ENCODE measurements at regions not wholly inside any gene's neighbourhood (a gene's known extent, or its start where the extent isn't known, plus 50 kb on each side); places are given as distances from the start of the nearest gene placed in this dataset.
"Not testable (repeated sequence)": the region's sequence is repeated elsewhere in the genome, so short reads cannot be mapped to it uniquely, and the experiment has no call there.

DNA sequence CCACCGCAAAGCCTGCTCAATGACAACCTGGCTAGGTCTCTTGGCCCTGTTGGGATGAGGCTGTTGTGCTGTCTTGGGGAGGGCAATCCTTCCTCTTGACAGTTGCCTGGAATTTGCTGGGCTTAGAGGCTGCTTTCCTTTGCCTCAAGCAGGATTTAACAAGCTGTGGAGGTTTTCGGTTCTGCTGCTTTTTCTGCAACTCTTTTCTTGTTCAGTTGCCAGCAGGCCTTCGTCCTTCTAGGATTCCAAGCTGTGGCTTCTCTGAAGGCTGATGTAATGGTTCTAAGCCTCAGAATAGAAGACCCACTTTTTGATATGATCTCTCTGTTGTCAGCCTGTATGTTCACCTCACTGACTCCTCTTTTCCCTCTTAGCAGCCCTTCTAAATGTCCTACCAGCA, 149.5 kb upstream of the HS3ST4 start:
- FAIRE-seq (no peak), DNase-seq (ENCODE audit: low read depth, low spot score) (no peak)
- no peaks in the 10 kb centered on the region for H3K9me3 ChIP-seq (ENCODE audit: control insufficient read depth, low read depth, low read length)
- dilution Hi-C loops (cut with MboI; ENCODE audit: extremely low pct_ligation_motif_present, low sequenced_read_pairs) = no loop called here
- no peak overlapping the region for H3K4me2 ChIP-seq (ENCODE audit: control insufficient read depth, extremely low read depth, insufficient read depth, low read depth, low read length)
- H3K4me3 ChIP-seq (ENCODE audit: control insufficient read depth in 2 of 3, extremely low read depth in 1 of 3, insufficient read depth in 2 of 3, low read depth in 1 of 3, low read length in 3 of 3) = no peak overlapping the region
- H3K4me1 ChIP-seq (ENCODE audit: control insufficient read depth, extremely low read depth, insufficient read depth, low read length) = no peaks in the 10 kb centered on the region
- no peaks in the 10 kb centered on the region for H3K9me1 ChIP-seq (ENCODE audit: control insufficient read depth, extremely low read depth, insufficient read depth, low read length)
- H3K27me3 ChIP-seq (ENCODE audit: control insufficient read depth, extremely low read depth, insufficient read depth, low read length) = no peaks in the 10 kb centered on the region
- H3K9ac ChIP-seq (ENCODE audit: control insufficient read depth, extremely low read depth, insufficient read depth, low read length) = no peak overlapping the region
- H3K27ac ChIP-seq (ENCODE audit: control insufficient read depth, insufficient read depth, low read length) = no peak overlapping the region
- H4K20me1 ChIP-seq (ENCODE audit: control insufficient read depth, extremely low read depth, insufficient read depth, low read length) = no peaks in the 10 kb centered on the region
- no peaks in the 10 kb centered on the region for H3K79me2 ChIP-seq (ENCODE audit: control insufficient read depth, insufficient read depth, low read length)
- H3K36me3 ChIP-seq (ENCODE audit: control insufficient read depth in 2 of 2, extremely low read depth in 1 of 2, insufficient read depth in 2 of 2, low read length in 2 of 2) = no peaks in the 10 kb centered on the region
- no peak overlapping the region for H2AFZ ChIP-seq (ENCODE audit: control insufficient read depth, low read length)
- TF ChIP-seq EZH2 (IDR thresholded peaks at IDR 0.05; ENCODE audit: low read length) = no peak
- TF ChIP-seq, protein P1, sequence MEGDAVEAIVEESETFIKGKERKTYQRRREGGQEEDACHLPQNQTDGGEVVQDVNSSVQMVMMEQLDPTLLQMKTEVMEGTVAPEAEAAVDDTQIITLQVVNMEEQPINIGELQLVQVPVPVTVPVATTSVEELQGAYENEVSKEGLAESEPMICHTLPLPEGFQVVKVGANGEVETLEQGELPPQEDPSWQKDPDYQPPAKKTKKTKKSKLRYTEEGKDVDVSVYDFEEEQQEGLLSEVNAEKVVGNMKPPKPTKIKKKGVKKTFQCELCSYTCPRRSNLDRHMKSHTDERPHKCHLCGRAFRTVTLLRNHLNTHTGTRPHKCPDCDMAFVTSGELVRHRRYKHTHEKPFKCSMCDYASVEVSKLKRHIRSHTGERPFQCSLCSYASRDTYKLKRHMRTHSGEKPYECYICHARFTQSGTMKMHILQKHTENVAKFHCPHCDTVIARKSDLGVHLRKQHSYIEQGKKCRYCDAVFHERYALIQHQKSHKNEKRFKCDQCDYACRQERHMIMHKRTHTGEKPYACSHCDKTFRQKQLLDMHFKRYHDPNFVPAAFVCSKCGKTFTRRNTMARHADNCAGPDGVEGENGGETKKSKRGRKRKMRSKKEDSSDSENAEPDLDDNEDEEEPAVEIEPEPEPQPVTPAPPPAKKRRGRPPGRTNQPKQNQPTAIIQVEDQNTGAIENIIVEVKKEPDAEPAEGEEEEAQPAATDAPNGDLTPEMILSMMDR (optimal IDR thresholded peaks at IDR 0.05 in 1 of 3, IDR thresholded peaks at IDR 0.05 in 1 of 3, conservative IDR thresholded peaks at IDR 0.05 in 1 of 3; ENCODE audit: extremely low read depth in 1 of 3, insufficient read depth in 2 of 3, low read length in 3 of 3) = no peak

DNA sequence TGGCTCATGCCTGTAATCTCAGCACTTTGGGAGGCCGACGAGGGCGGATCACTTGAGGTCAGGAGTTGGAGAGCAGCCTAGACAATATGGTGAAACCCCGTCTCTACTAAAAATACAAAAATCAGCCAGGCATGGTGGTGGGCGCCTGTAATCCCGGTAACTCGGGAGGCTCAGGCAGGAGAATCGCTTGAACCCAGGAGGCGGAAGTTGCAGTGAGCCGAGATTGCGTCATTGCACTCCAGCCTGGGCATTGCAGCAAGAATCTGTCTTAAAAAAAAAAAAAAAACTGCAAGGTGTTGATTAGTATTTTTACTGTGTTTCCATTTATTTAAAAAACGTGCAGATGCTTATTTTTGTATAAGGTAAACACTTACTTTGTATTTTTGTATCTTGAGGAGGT, 152.0 kb upstream of the HS3ST4 start:
- DNase-seq (ENCODE audit: low read depth, low spot score); H4K20me1 ChIP-seq (ENCODE audit: control insufficient read depth, extremely low read depth, insufficient read depth, low read length); FAIRE-seq; H3K9ac ChIP-seq (ENCODE audit: control insufficient read depth, extremely low read depth, insufficient read depth, low read length); H3K4me2 ChIP-seq (ENCODE audit: control insufficient read depth, extremely low read depth, insufficient read depth, low read depth, low read length); dilution Hi-C loops (cut with MboI; ENCODE audit: extremely low pct_ligation_motif_present, low sequenced_read_pairs); H3K27ac ChIP-seq (ENCODE audit: control insufficient read depth, insufficient read depth, low read length); H3K4me1 ChIP-seq (ENCODE audit: control insufficient read depth, extremely low read depth, insufficient read depth, low read length); H3K36me3 ChIP-seq (ENCODE audit: control insufficient read depth in 2 of 2, extremely low read depth in 1 of 2, insufficient read depth in 2 of 2, low read length in 2 of 2); H3K9me3 ChIP-seq (ENCODE audit: control insufficient read depth, low read depth, low read length); H3K4me3 ChIP-seq (ENCODE audit: control insufficient read depth in 2 of 3, extremely low read depth in 1 of 3, insufficient read depth in 2 of 3, low read depth in 1 of 3, low read length in 3 of 3); H3K79me2 ChIP-seq (ENCODE audit: control insufficient read depth, insufficient read depth, low read length); H3K27me3 ChIP-seq (ENCODE audit: control insufficient read depth, extremely low read depth, insufficient read depth, low read length); H3K9me1 ChIP-seq (ENCODE audit: control insufficient read depth, extremely low read depth, insufficient read depth, low read length); H2AFZ ChIP-seq (ENCODE audit: control insufficient read depth, low read length): not testable (repeated sequence)

DNA sequence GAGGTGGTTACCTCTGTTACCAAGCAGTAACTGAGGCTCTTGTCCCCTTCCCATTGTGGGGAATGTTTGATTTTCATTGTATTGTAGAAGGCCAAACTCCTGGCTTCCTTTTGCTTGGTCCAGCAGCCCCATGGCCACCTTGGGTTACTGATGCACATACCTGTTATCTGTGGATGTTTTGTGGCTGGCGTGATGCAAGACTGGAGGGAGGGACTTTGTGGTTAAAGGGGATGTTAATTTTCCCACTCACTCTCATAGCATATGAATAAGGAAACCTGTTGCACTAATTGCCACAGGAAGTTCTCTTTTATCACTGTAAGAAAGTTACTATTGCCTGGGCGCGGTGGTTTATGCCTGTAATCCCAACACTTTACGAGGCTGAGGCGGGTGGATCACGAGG, 168.6 kb upstream of the HS3ST4 start:
- TF ChIP-seq, protein P1 (optimal IDR thresholded peaks at IDR 0.05 in 1 of 3, IDR thresholded peaks at IDR 0.05 in 1 of 3, conservative IDR thresholded peaks at IDR 0.05 in 1 of 3; ENCODE audit: extremely low read depth in 1 of 3, insufficient read depth in 2 of 3, low read length in 3 of 3) = no peak
- no peak for TF ChIP-seq EZH2 (IDR thresholded peaks at IDR 0.05; ENCODE audit: low read length)
- Histone ChIP-seq H4K20me1 (ENCODE audit: control insufficient read depth, extremely low read depth, insufficient read depth, low read length) (no peaks in the 10 kb centered on the region), H3K4me1 (ENCODE audit: control insufficient read depth, extremely low read depth, insufficient read depth, low read length) (no peaks in the 10 kb centered on the region), H3K4me2 (ENCODE audit: control insufficient read depth, extremely low read depth, insufficient read depth, low read depth, low read length) (no peak overlapping the region), H3K4me3 (ENCODE audit: control insufficient read depth in 2 of 3, extremely low read depth in 1 of 3, insufficient read depth in 2 of 3, low read depth in 1 of 3, low read length in 3 of 3) (no peak overlapping the region), H2AFZ (ENCODE audit: control insufficient read depth, low read length) (no peak overlapping the region), H3K27me3 (ENCODE audit: control insufficient read depth, extremely low read depth, insufficient read depth, low read length) (no peaks in the 10 kb centered on the region), H3K9me3 (ENCODE audit: control insufficient read depth, low read depth, low read length) (no peaks in the 10 kb centered on the region), H3K9ac (ENCODE audit: control insufficient read depth, extremely low read depth, insufficient read depth, low read length) (no peak overlapping the region), H3K9me1 (ENCODE audit: control insufficient read depth, extremely low read depth, insufficient read depth, low read length) (no peaks in the 10 kb centered on the region), H3K79me2 (ENCODE audit: control insufficient read depth, insufficient read depth, low read length) (no peaks in the 10 kb centered on the region), H3K36me3 (ENCODE audit: control insufficient read depth in 2 of 2, extremely low read depth in 1 of 2, insufficient read depth in 2 of 2, low read length in 2 of 2) (no peaks in the 10 kb centered on the region), H3K27ac (ENCODE audit: control insufficient read depth, insufficient read depth, low read length) (no peak overlapping the region)
- dilution Hi-C loops (cut with MboI; ENCODE audit: extremely low pct_ligation_motif_present, low sequenced_read_pairs) = no loop called here
- DNase-seq (ENCODE audit: low read depth, low spot score) (no peak), FAIRE-seq (no peak)

Data from keratinocyte (primary cell).